Erythroblast (primary cell): ENCODE measurements at regions not wholly inside any gene's neighbourhood (a gene's known extent, or its start where the extent isn't known, plus 50 kb on each side); places are given as distances from the start of the nearest gene placed in this dataset.
"Not testable (repeated sequence)": the region's sequence is repeated elsewhere in the genome, so short reads cannot be mapped to it uniquely, and the experiment has no call there.

Experiments
- GATA1 ChIP-seq: IDR thresholded peaks from 2 replicates; pipeline ENCODE4 v1.6.1; 2011; ENCODE audit warnings: low read depth, mild to moderate bottlenecking, control low read depth, low read length, moderate library complexity
- POLR2A ChIP-seq: IDR thresholded peaks from 2 replicates; pipeline ENCODE4 v1.6.1; 2011; ENCODE audit warnings: mild to moderate bottlenecking, low read length

- TF ChIP-seq POLR2A, GATA1: not testable (repeated sequence)
Measured at GRCh38 chr2:11900891-11901290, 154.5 kb downstream of the LPIN1 start.
